H1 (cell line): ENCODE measurements at regions not wholly inside any gene's neighbourhood (a gene's known extent, or its start where the extent isn't known, plus 50 kb on each side); places are given as distances from the start of the nearest gene placed in this dataset.

Source experiments
- ATF2 ChIP-seq: IDR thresholded peaks from 2 replicates; pipeline ENCODE4 v1.6.1; 2012; ENCODE audit warnings: low read length, inconsistent platforms
- BACH1 ChIP-seq: IDR thresholded peaks from 2 replicates; pipeline ENCODE4 v1.6.1; 2012; ENCODE audit warnings: low read length, improper control_type of control experiment
- BCL11A ChIP-seq, 2 experiments: IDR thresholded peaks; one replicate each; pipeline ENCODE4 v1.6.1; 2011; ENCODE audit warnings: low read depth in 2 of 2, low read length in 2 of 2, mild to moderate bottlenecking in 2 of 2
- CTCF ChIP-seq, 3 experiments: IDR thresholded peaks; 1 replicate in 2 of 3; 2 replicates in 1 of 3; pipeline versions ENCODE4 v1.5.1 to v1.6.1; 2011; ENCODE audit warnings: low read length in 3 of 3, mild to moderate bottlenecking in 3 of 3, inconsistent platforms in 2 of 3, low read depth in 1 of 3, moderate library complexity in 1 of 3; ENCODE audit not compliant: insufficient read depth in 1 of 3; ENCODE audit errors: control extremely low read depth in 1 of 3
- EGR1 ChIP-seq: IDR thresholded peaks from 2 replicates; pipeline ENCODE4 v1.6.1; 2011; ENCODE audit warnings: low read depth, low read length, borderline replicate concordance
- POLR2A ChIP-seq, 2 experiments: IDR thresholded peaks; 1 replicate in 1 of 2; 2 replicates in 1 of 2; pipeline ENCODE4 v1.6.1; 2011; ENCODE audit warnings: low read depth in 2 of 2, low read length in 2 of 2, mild to moderate bottlenecking in 2 of 2; ENCODE audit errors: control extremely low read depth in 1 of 2
- RBBP5 ChIP-seq: IDR thresholded peaks from 2 replicates; pipeline ENCODE4 v1.7.1; 2012; ENCODE audit warnings: low read depth, mild to moderate bottlenecking, inconsistent platforms, low read length, moderate library complexity, borderline replicate concordance
- RFX5 ChIP-seq: IDR thresholded peaks from 2 replicates; pipeline ENCODE4 v1.6.1; 2011; ENCODE audit warnings: low read depth, low read length, improper control_type of control experiment, borderline replicate concordance
- RXRA ChIP-seq: IDR thresholded peaks from 2 replicates; pipeline ENCODE4 v1.6.1; 2011; ENCODE audit warnings: low read depth, mild to moderate bottlenecking, low read length, moderate library complexity; ENCODE audit not compliant: insufficient read depth
- SIN3A ChIP-seq, 2 experiments: IDR thresholded peaks in 1 of 2; conservative IDR thresholded peaks in 1 of 2; 2 replicates each; pipeline ENCODE4 v1.6.1; 2011 to 2012; ENCODE audit warnings: low read length in 2 of 2, improper control_type of control experiment in 1 of 2, low read depth in 1 of 2, mild to moderate bottlenecking in 1 of 2
- SRF ChIP-seq: IDR thresholded peaks from 2 replicates; pipeline ENCODE4 v1.6.1; 2011; ENCODE audit warnings: mild to moderate bottlenecking, low read depth, low read length, moderate library complexity
- TEAD4 ChIP-seq: IDR thresholded peaks from 2 replicates; pipeline ENCODE4 v1.6.1; 2012; ENCODE audit warnings: low read depth, low read length, inconsistent platforms, mixed read lengths
- YY1 ChIP-seq: IDR thresholded peaks from 2 replicates; pipeline ENCODE4 v1.6.1; 2011; ENCODE audit warnings: low read depth, mild to moderate bottlenecking, low read length

DNA sequence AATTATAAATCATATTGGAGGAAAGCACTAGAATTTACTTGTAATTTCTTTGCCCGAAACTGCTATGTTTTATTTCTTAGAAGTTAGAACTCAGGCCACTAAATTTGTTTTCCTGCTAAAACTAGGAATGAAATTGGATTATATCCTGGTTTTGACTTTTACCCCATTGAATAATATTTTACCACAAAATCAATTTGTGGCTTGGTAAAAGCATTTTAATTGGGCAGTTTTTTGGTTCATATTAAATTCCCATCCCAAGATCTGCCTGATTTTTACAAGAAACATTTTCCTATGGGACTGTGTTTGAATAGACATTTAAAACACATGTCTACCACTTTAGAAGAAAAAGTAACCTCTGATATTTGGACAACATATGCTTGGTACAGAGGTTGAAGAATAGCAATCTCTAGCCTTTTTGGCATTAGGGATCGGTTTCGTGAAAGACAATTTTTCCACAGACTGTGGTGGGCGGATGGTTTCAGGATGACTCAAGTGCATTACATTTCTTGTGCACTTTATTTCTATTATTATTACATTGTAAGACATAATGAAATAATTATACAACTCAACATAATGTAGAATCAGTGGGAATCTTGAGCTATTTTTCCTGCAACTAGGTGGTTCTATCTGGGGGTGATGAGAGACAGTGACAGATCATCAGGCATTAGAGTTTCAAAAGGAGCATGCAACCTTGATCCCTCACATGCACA lies 565.6 kb downstream of the PRR16 start:
- TF ChIP-seq SIN3A (conservative IDR thresholded peaks at IDR 0.05 in 1 of 2, IDR thresholded peaks at IDR 0.05 in 1 of 2; ENCODE audit: low read depth in 1 of 2, low read length in 2 of 2) (no peak), CTCF (IDR thresholded peaks at IDR 0.05; ENCODE audit: control extremely low read depth in 1 of 3, insufficient read depth in 1 of 3, low read depth in 1 of 3, low read length in 3 of 3) (no peak), RXRA (no peak), BACH1 (no peak), YY1 (no peak), RFX5 (no peak), POLR2A (IDR thresholded peaks at IDR 0.05; ENCODE audit: control extremely low read depth in 1 of 2, low read depth in 2 of 2, low read length in 2 of 2) (no peak), BCL11A (IDR thresholded peaks at IDR 0.05; ENCODE audit: low read depth in 2 of 2, low read length in 2 of 2) (no peak), ATF2 (no peak), EGR1 (no peak), TEAD4 (no peak), RBBP5 (no peak), SRF (no peak)
